ENCODE measurements at regions not wholly inside any gene's neighbourhood (a gene's known extent, or its start where the extent isn't known, plus 50 kb on each side); places are given as distances from the start of the nearest gene placed in this dataset.

DNA sequence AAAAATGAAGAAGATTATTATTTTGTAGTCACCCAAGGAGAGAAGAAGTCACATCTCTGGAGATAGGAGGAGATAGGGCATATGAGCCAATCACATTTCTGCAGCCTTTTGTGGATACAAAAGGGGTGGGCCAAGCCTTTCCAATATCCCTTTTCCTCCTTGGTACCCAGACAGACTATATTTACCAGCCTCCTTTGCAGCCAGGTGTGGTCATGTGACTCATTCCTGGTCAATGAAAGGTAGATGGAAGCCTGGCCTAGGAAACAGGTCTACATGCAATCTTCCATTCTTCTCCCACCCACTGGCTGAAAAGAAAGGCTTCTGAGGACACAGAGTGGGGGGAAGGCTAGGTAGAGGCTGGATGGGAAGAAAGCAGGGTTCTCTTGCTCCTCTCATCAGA, 58.1 kb upstream of the ERG start:
- DNase-seq = no peak

DNA sequence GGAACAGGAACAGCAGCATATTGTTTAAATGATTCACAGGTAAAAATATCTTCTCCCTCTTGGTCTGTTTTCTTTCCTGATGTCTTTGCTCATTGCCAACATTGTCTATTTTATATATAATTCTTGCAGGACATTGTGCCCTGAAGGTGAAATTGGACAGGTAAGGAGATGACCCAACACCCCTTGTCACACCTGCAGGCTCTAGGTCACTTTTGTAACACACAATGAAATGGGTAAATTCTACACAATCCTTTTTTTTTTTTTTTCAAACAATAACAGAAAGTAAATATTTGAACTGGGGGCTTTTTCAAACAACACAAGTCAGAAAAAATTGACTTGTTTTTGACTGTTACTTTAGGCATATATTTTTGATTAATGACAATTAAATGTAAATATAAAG, 62.9 kb upstream of the ERG start:
- DNase-seq = no peak

GRCh38 chr21:38561613-38562581, 63.6 kb upstream of the ERG start:
- no peak for DNase-seq

- no peak for DNase-seq
Observed at GRCh38 chr21:38567335-38567969, 69.2 kb upstream of the ERG start.

- no peak for DNase-seq
Observed at GRCh38 chr21:38567970-38568360, 69.7 kb upstream of the ERG start.

DNA sequence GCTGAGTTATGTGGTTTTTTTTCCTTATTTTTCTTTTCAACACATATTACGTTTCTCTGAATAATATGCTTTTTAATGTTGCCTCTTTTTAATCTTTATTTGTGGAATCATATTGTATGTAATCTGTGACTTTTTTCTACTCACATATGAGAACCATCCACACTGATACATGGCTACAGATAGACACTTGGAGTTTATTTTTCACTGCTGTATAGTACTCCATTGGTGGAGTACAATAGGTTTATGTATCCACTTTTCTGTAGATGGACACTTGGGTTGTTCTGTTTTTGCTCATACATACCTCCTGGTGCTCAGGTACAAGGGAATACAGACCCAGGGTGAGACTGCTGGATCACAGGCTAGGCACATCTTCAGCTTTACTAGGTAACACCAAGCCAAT, 71.5 kb upstream of the ERG start:
- no peak for DNase-seq

- no peak for DNase-seq
Observed at GRCh38 chr21:38570596-38570995, 72.3 kb upstream of the ERG start.

GRCh38 chr21:38574895-38575575, 76.8 kb upstream of the ERG start:
- no peak for DNase-seq

DNA sequence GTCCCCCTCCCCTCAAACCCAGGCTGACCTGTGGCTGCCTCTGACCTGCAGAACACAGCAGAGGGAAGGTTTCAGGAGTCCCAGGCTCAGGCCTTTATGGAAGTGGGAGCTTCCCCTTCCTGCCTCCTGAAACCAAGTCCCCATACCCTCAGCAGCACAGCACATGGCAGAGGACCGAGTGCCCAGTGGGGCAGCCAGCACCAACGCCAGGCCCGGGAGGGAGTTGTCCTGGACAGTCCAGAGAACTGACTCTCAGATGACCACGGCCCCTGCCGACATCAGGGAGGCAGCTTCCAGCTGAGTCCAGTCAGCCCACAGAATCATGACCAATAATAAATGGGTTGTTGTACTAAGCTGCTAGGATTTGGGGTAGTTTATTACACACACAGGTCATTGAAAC, 79.6 kb upstream of the ERG start:
- DNase-seq = no peak

DNA sequence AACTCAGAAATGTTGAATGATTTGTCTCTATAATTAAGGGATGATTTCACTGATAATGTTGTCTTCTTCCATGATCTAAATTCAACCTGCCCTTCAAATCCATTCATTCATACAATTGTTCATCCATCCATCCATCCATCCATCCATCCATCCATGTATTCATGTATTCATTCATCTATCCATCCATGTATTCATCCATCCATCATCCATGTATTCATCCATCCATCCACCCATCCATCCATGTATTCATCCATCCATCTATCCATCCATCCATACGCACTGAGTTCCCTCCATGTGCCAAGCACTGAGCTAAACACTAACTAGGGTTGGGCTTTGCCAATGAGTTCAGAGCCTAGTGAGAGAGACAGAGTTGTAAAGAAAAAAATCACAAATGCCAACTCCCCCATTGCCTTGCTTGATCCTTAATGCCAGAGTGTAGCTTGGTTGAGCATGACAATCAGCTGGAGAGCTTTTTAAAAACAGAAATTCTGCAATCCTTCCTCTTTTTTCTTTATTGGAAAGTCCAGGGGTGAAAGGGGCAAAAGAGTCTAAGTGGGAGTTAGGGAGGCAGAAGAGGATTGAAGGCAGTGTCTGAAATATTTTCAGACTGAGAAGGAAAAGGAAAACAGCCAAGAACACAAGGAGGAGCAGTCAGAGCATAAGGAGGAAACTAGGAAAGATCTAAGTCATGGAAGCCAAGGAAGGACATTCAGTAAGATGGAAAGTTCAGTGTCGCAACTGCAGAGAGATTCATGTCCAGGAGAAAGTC, 92.4 kb upstream of the ERG start:
- no peak for DNase-seq

DNA sequence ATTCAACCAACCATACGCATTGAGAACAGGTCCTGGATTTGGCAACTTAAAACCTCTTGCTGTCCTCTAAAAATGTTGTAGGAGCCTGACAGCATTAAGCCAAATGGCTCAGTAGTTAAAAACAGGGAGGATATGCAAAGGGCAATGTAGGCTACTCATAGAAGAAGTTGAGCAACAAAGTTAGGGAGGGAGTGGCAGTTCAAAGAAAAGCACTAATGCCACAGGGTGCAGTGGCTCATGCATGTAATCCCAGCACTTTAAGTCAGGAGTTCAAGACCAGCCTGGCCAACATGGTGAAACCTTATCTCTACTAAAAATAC, 92.9 kb upstream of the ERG start:
- no peak for DNase-seq

DNA sequence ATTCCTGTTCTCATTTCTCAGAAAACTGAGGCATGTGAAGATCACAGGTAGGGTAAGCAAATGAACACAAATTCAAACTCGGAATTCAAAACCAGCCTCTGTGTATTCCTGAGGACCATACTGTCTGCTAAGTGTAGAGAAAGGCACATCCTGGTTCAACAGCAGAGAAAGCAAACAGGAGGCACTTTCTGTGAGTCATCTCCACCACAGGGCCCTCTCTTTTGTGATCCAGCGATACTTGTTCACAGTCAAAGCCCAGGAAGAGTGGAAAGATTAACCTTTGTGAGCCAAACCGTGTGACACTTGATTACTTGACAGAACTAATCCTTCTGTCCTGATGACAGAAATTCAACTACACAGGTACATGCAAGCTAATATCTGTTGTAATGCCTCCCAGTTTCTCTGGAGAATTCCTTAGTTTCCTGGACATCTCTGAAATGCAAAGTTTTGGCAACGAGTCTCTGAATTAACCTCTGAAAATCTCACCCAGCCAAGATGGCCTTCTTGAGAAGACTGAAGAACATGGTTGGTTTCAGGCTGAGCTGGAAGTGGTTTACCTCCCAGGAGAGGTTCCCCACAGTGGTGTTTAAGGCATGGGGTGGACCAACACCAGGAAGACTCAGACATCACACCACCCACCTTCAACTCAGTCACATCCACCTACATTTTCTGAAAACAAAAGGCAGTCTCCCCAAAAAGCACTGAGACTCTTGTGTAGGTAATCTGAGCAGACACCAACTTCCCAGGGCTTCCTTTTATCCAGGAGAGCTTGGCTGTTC, 98.2 kb upstream of the ERG start:
- no peak for DNase-seq

DNA sequence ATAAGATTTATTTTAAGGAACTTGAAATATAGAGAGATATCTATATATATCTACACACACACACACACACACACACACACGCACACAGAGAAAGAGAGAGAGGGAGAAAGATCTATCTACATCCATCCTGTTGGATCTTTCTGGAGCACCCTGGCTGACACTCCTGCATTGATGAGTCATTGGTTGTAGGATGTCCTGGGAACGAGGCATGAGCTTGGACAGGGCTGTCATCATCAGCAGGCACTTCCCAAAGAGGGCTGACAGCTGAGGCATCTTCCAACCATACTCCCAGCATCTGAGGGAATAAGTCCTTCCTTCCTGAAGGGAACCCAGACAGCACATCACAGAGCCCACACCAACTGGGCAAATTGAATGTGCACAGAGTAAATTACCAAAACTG, 99.1 kb upstream of the ERG start:
- DNase-seq = no peak

- no peak for DNase-seq
Observed at GRCh38 chr21:38598413-38598812, 100.1 kb upstream of the ERG start.

DNA sequence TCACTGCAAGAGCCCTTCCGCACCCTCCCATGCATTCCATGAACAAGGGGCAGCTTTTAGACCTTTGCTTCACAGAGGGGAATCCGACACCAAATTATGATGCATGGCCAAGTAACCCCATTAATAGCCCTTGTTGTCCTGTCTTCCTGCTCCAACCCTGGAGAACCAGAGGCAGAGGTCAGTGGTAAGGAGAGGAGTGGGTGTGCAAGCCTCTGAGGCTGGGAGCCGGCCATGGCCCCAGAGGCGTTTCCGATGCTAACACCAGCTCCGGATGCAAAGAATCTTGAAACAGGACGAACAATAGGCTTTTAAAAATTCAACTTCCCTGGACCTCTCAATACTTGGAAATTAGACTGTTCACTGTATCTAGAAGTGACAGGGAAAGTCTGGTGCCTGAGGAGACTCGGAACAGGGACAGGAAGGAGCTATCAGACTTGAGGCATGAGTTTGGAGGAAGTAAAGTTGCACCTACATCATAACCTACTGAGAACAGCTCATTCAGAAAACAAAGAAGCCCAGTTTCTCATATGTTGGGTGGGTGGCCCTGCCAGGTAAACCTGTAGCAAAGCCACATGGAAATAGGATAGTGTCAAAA, 101.2 kb upstream of the ERG start:
- DNase-seq = no peak

- no peak for DNase-seq
Observed at GRCh38 chr21:38600106-38600505, 101.8 kb upstream of the ERG start.

DNA sequence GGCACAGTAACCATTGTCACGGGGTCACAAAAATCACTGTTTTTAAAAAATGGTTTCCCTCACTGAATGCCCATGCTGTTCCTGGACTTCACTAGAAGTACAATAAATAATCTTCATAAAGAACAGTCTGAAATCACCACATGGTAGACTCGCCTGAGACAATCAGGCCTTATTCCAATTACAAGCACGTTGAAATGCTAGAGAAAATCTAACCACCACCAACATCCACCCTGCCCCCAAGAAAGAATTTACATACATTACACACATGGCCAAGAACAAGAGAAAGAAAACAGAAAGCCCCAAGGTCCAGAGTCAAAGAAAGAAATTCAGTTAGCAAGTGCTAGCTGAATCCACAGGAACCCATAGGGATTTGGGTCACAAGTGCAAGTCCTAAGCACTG, 107.0 kb upstream of the ERG start:
- DNase-seq = no peak

DNA sequence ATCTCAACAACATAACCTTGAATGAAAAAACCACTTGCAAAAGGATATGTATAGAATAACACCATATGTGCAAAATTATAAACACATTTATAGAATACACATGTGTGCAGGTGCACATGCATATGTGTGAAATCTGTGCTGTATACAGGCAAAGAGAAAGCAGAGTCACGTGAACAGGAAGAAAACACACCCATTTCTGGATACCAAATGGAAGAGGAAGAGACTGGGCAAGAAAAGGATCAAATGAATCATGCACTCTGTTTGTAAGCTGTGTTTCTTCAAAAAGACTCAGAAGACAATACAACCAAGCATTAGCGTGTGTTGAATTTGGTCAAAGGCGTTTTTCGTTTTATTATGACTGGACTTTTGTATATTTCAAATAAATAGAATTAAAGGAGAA, 111.3 kb upstream of the ERG start:
- DNase-seq = no peak

GRCh38 chr21:38610623-38611251, 112.5 kb upstream of the ERG start:
- DNase-seq = no peak

DNA sequence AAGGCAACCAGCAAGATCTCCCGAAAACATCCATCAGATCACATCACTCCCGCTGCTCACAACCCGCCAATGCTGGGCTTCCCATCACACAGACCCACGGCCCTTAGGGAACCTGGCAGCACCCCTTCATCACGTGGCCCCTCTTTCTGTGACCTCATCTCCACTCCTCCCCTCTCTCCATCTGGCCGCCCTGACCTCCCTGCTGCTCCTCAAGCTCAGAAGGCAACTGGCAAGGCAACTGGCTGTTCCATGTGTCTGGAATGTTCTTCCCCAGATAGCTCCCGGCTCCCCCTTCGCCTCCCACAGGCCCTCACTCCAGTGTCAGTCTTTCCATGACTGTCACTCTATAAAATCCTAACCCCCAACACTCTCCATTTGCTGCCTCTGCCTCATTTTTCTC, 113.0 kb upstream of the ERG start:
- no peak for DNase-seq

- no peak for DNase-seq
Observed at GRCh38 chr21:38613686-38614085, 115.4 kb upstream of the ERG start.

DNA sequence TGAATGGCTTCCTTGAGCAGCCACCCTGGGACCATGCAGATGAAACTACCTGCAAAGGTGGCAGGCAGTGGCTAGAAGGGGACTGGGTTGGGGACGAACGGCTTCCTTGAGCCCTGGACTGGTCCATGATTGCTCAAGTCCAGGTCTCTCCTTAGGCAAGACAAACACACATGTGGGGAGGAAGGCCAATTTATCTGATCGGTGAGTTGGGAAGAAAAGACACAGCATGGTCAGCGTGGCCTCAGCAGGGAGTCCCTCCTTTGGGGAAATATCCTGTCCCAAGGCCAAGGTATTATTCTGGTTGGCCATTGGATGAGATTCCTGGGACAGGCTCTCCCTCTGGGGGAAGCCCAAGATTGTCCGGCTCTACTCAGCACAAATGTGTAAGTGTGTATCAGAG, 116.3 kb upstream of the ERG start:
- no peak for DNase-seq

Data from SHP77 treated with DMSO at 0.1 percent for 48 hours (cell line).